ENCODE measurements at regions not wholly inside any gene's neighbourhood (a gene's known extent, or its start where the extent isn't known, plus 50 kb on each side); places are given as distances from the start of the nearest gene placed in this dataset.

GRCh38 chr20:55322745-55323144 lies 682.6 kb downstream of the CBLN4 start:
- TF ChIP-seq POLR2A (IDR thresholded peaks at IDR 0.05) (no peak), CTCF (IDR thresholded peaks at IDR 0.05) (no peak), POLR2AphosphoS5 (IDR thresholded peaks at IDR 0.05) (no peak)
